ENCODE measurements at regions not wholly inside any gene's neighbourhood (a gene's known extent, or its start where the extent isn't known, plus 50 kb on each side); places are given as distances from the start of the nearest gene placed in this dataset.

DNA sequence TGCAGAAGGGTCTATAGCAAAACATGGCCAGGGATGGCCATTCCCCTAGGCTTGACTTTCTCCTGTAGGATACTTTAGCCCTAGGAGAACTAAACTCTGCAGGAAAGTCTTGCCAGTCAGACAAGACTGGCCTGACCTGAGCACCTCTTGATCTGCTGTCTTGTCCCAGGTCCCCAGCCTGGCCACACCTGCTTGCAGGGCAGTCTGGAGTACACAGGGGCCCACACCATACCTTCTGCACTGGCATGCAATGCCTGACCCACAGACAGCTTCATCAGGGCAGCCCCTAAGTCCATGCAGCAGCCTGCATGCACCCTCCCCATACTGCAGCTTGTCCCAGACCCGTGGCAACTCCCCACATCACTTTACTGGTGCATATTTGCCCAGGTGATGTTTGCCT is 204.6 kb downstream of the LRRC3B start:
- no peak for TF ChIP-seq SIN3A (IDR thresholded peaks at IDR 0.05; ENCODE audit: borderline replicate concordance, low read depth, low read length)
- TF ChIP-seq, protein P1, sequence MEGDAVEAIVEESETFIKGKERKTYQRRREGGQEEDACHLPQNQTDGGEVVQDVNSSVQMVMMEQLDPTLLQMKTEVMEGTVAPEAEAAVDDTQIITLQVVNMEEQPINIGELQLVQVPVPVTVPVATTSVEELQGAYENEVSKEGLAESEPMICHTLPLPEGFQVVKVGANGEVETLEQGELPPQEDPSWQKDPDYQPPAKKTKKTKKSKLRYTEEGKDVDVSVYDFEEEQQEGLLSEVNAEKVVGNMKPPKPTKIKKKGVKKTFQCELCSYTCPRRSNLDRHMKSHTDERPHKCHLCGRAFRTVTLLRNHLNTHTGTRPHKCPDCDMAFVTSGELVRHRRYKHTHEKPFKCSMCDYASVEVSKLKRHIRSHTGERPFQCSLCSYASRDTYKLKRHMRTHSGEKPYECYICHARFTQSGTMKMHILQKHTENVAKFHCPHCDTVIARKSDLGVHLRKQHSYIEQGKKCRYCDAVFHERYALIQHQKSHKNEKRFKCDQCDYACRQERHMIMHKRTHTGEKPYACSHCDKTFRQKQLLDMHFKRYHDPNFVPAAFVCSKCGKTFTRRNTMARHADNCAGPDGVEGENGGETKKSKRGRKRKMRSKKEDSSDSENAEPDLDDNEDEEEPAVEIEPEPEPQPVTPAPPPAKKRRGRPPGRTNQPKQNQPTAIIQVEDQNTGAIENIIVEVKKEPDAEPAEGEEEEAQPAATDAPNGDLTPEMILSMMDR (IDR thresholded peaks at IDR 0.05): no peak
- no peak for TF ChIP-seq YY1 (IDR thresholded peaks at IDR 0.05; ENCODE audit: low read depth)

Data from SK-N-SH (cell line).